KMS-11 (cell line): ENCODE measurements at regions not wholly inside any gene's neighbourhood (a gene's known extent, or its start where the extent isn't known, plus 50 kb on each side); places are given as distances from the start of the nearest gene placed in this dataset.

ENCODE experiments used
- H2AFZ ChIP-seq: fragments of 200-600 bp; sonication (generic); 2 replicates; pipeline ENCODE4 v1.6.1; 2016; ENCODE audit warnings: antibody characterized with exemption, mixed run types, low read depth
- H3K27ac ChIP-seq: fragments of 200-600 bp; sonication (generic); 2 replicates; pipeline ENCODE4 v1.6.1; 2016; ENCODE audit warnings: mild to moderate bottlenecking, mixed run types
- H3K27me3 ChIP-seq: fragments of 200-600 bp; sonication (generic); 2 replicates; pipeline ENCODE4 v1.6.1; 2017; ENCODE audit warnings: mild to moderate bottlenecking, low read depth, mixed run types, moderate library complexity; ENCODE audit not compliant: insufficient read depth
- H3K36me3 ChIP-seq: fragments of 200-600 bp; sonication (generic); 2 replicates; pipeline ENCODE4 v1.6.1; 2017; ENCODE audit warnings: mild to moderate bottlenecking, mixed run types; ENCODE audit not compliant: insufficient read depth
- H3K4me1 ChIP-seq: fragments of 200-600 bp; sonication (generic); 2 replicates; pipeline ENCODE4 v1.6.1; 2016; ENCODE audit warnings: mild to moderate bottlenecking, low read depth, mixed run types; ENCODE audit not compliant: poor library complexity, severe bottlenecking
- H3K4me2 ChIP-seq: fragments of 200-600 bp; sonication (generic); 2 replicates; pipeline ENCODE4 v1.7.0; 2016; ENCODE audit warnings: mild to moderate bottlenecking, mixed run types
- H3K4me3 ChIP-seq: fragments of 200-600 bp; sonication (generic); IDR thresholded peaks from 2 replicates; pipeline ENCODE4 v1.6.1; 2017; ENCODE audit warnings: low read depth, low read length, mixed read lengths; ENCODE audit not compliant: insufficient read depth
- H3K79me2 ChIP-seq: fragments of 200-600 bp; sonication (generic); 2 replicates; pipeline ENCODE4 v1.6.1; 2016; ENCODE audit warnings: low read depth, mixed run types; ENCODE audit not compliant: insufficient read depth
- H3K9ac ChIP-seq: fragments of 200-600 bp; sonication (generic); 2 replicates; pipeline ENCODE4 v1.6.1; 2016; ENCODE audit warnings: mild to moderate bottlenecking, mixed run types
- H4K20me1 ChIP-seq: fragments of 200-600 bp; sonication (generic); 2 replicates; pipeline ENCODE4 v1.6.1; 2016; ENCODE audit warnings: mild to moderate bottlenecking, mixed run types; ENCODE audit not compliant: insufficient read depth
- CTCF ChIP-seq: fragments of 200-600 bp; sonication (generic); conservative IDR thresholded peaks from 2 replicates; pipeline ENCODE4 v1.6.1; 2017; ENCODE audit warnings: low read depth, mild to moderate bottlenecking, antibody characterized with exemption, low read length, moderate library complexity, mixed read lengths

- H2AFZ ChIP-seq, result peak overlapping the region; percentile 12; the same call in 1 of the 2 replicates
Measured at GRCh38 chr15:69760890-69761568, 308.4 kb downstream of the RPLP1 start.

GRCh38 chr15:69762373-69763148 is 309.9 kb downstream of the RPLP1 start:
- Histone ChIP-seq H3K27ac (no peak overlapping the region), H3K27me3 (no peaks in the 10 kb centered on the region), H2AFZ (no peak overlapping the region), H3K36me3 (no peaks in the 10 kb centered on the region), H3K4me2 (no peak overlapping the region), H3K4me1 (peaks cover 84% of the 10 kb centered on the region), H3K4me3 (no peak overlapping the region), H4K20me1 (no peaks in the 10 kb centered on the region), H3K9ac (no peak overlapping the region), H3K79me2 (no peaks in the 10 kb centered on the region)
- TF ChIP-seq CTCF, result no peak

More at GRCh38 chr15:69760890-69761568, 308.4 kb downstream of the RPLP1 start:
- Histone ChIP-seq H3K79me2 (no peaks in the 10 kb centered on the region), H4K20me1 (no peaks in the 10 kb centered on the region), H3K36me3 (no peaks in the 10 kb centered on the region), H3K9ac (peak overlapping the region; percentile 27; the same call in 1 of the 2 replicates), H3K27me3 (no peaks in the 10 kb centered on the region), H3K4me3 (no peak overlapping the region), H3K27ac (peak overlapping the region; percentile 77), H3K4me1 (peaks cover 89% of the 10 kb centered on the region), H3K4me2 (peak overlapping the region; percentile 88)
- TF ChIP-seq CTCF, result no peak

- Histone ChIP-seq H3K4me1 (peaks cover 71% of the 10 kb centered on the region), H3K27me3 (no peaks in the 10 kb centered on the region), H3K27ac (no peak overlapping the region), H2AFZ (no peak overlapping the region), H3K79me2 (no peaks in the 10 kb centered on the region), H3K4me2 (no peak overlapping the region), H3K4me3 (no peak overlapping the region), H3K36me3 (no peaks in the 10 kb centered on the region), H3K9ac (no peak overlapping the region), H4K20me1 (no peaks in the 10 kb centered on the region)
- TF ChIP-seq CTCF, result no peak
Measured at GRCh38 chr15:69763831-69764230, 311.2 kb downstream of the RPLP1 start.

- Histone ChIP-seq H3K79me2 (no peaks in the 10 kb centered on the region), H3K36me3 (no peaks in the 10 kb centered on the region), H3K27ac (no peak overlapping the region), H3K4me1 (peaks cover 48% of the 10 kb centered on the region), H3K4me2 (peak overlapping the region; percentile 27; the same call in 1 of the 2 replicates), H4K20me1 (no peaks in the 10 kb centered on the region), H3K9ac (no peak overlapping the region), H3K4me3 (no peak overlapping the region), H2AFZ (no peak overlapping the region), H3K27me3 (no peaks in the 10 kb centered on the region)
- TF ChIP-seq CTCF, result no peak
Measured at GRCh38 chr15:69766156-69766555, 313.5 kb downstream of the RPLP1 start.
